ENCODE measurements at regions not wholly inside any gene's neighbourhood (a gene's known extent, or its start where the extent isn't known, plus 50 kb on each side); places are given as distances from the start of the nearest gene placed in this dataset.

GRCh38 chr10:35896001-35896400, 253.9 kb upstream of the FZD8 start:
- no peak overlapping the region for H2AFZ ChIP-seq (ENCODE audit: low read depth, low read length)
- H3K9ac ChIP-seq (replicated peaks; ENCODE audit: extremely low read depth, insufficient read depth, low read length), result no peak overlapping the region
- peaks cover 2% of the 10 kb centered on the region for H3K4me1 ChIP-seq (ENCODE audit: control insufficient read depth, extremely low read depth, insufficient read depth, low read length)
- no peak overlapping the region for H3K27ac ChIP-seq (ENCODE audit: insufficient read depth, low read depth, low read length)
- DNase-seq (ENCODE audit: low read depth, low spot score) (no peak), FAIRE-seq (no peak)
- H3K9me3 ChIP-seq (replicated peaks; ENCODE audit: control insufficient read depth, insufficient read depth, low read length), result no peaks in the 10 kb centered on the region
- no peak overlapping the region for H3K4me2 ChIP-seq (ENCODE audit: insufficient read depth, low read length)
- dilution Hi-C loops (cut with MboI; ENCODE audit: extremely low pct_ligation_motif_present, low sequenced_read_pairs), result no loop called here
- H4K20me1 ChIP-seq (replicated peaks; ENCODE audit: control insufficient read depth, extremely low read depth, insufficient read depth, low read length), result no peaks in the 10 kb centered on the region
- intact Hi-C loops (cut with micrococcal nuclease), result no loop called here
- H3K9me1 ChIP-seq (replicated peaks; ENCODE audit: control insufficient read depth, extremely low read depth, insufficient read depth, low read length), result no peaks in the 10 kb centered on the region
- BruUV-seq (replicated peaks), result no TSS peak
- CTCF ChIA-PET, result interaction anchor here (0.8 kb wide), 1 partner anchor 258 kb away, joined by 5 read pairs; no protein-coding TSS in a partner anchor
- H3K36me3 ChIP-seq (ENCODE audit: control insufficient read depth in 2 of 2, extremely low read depth in 1 of 2, insufficient read depth in 2 of 2, low read length in 2 of 2), result no peaks in the 10 kb centered on the region
- POLR2A ChIA-PET, result interaction anchor here (0.7 kb wide), 1 partner anchor 9 kb away, joined by 7 read pairs; no protein-coding TSS in a partner anchor
- TF ChIP-seq POLR2A (IDR thresholded peaks at IDR 0.05; ENCODE audit: low read depth, low read length) (no peak), MYC (IDR thresholded peaks at IDR 0.05; ENCODE audit: low read depth, low read length) (no peak), FOS (IDR thresholded peaks at IDR 0.05; ENCODE audit: borderline replicate concordance, insufficient read depth, low read length) (no peak), JUN (IDR thresholded peaks at IDR 0.05; ENCODE audit: borderline replicate concordance, insufficient read depth, insufficient read length, low read depth) (no peak), EZH2 (IDR thresholded peaks at IDR 0.05; ENCODE audit: borderline replicate concordance, low read depth, low read length, severe bottlenecking) (no peak), POLR2AphosphoS5 (IDR thresholded peaks at IDR 0.05; ENCODE audit: insufficient read depth, low read depth, low read length) (no peak), CTCF (IDR thresholded peaks at IDR 0.05; ENCODE audit: extremely low read depth in 1 of 2, insufficient read depth in 1 of 2, low read depth in 1 of 2, low read length in 2 of 2) (no peak), MAX (IDR thresholded peaks at IDR 0.05; ENCODE audit: insufficient read depth, insufficient read length) (no peak), GATA2 (IDR thresholded peaks at IDR 0.05; ENCODE audit: insufficient read depth, insufficient read length, low read depth, low read length) (no peak)
- H3K4me3 ChIP-seq (replicated peaks in 1 of 3; ENCODE audit: insufficient read depth in 1 of 3, low read depth in 1 of 3, low read length in 3 of 3), result no peak overlapping the region
- H3K27me3 ChIP-seq (ENCODE audit: control insufficient read depth in 2 of 2, insufficient read depth in 2 of 2, low read length in 2 of 2), result no peaks in the 10 kb centered on the region
- no peaks in the 10 kb centered on the region for H3K79me2 ChIP-seq (ENCODE audit: control insufficient read depth, insufficient read depth, low read length)

All from endothelial cell of umbilical vein (primary cell).